ENCODE measurements at regions not wholly inside any gene's neighbourhood (a gene's known extent, or its start where the extent isn't known, plus 50 kb on each side); places are given as distances from the start of the nearest gene placed in this dataset.

DNA sequence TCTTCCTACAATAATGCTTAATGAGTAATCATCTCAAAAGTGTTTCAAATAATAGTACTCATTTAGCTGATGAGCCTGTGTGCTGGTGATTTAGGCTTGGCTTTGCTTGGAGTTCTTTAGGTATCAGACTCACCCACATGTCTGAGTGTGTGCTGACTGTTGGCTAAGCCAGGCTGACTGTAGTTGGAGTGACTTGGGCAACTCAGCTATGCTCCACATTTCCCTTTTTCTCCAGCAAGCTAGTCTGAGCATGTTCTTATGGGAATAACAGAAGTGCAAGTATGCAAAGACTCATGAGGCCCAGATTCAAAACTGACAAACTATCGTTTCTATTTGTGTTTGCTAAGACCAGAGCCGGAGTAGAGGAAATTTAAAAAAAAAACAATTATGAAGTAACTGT lies 99.0 kb upstream of the ADGRL4 start:
- Histone ChIP-seq H3K4me3 (no peak overlapping the region), H3K27me3 (no peaks in the 10 kb centered on the region), H3K4me1 (no peaks in the 10 kb centered on the region), H3K36me3 (no peaks in the 10 kb centered on the region), H3K27ac (no peak overlapping the region), H3K9me3 (no peaks in the 10 kb centered on the region)
- intact Hi-C loops (cut with DNase I), result no loop called here
- no peak for DNase-seq
- 81 to 84% methylated on average over 2 of the region's 2 CpGs for WGBS, 2 donors
- TF ChIP-seq POLR2AphosphoS5 (IDR thresholded peaks at IDR 0.05) (no peak), POLR2A (IDR thresholded peaks at IDR 0.05) (no peak), EP300 (IDR thresholded peaks at IDR 0.05) (no peak)

DNA sequence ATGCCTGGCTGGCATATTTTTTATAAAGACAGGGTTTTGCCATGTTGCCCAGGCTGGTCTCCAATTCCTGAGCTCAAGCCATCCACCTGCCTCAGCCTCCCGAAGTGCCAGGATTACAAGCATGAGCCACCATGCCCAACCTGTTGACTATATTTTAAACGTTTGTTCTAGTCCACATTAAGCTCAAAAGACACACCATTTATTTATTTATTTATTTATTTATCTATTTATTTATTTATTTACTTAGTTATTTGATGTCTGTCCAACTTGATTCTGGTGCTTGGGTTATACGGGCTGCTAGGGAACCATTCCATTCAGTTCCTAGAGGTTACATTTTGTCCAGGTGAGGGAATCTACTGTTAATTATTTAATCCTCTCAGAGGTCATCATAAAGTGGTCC lies 98.1 kb upstream of the ADGRL4 start:
- TF ChIP-seq POLR2A (IDR thresholded peaks at IDR 0.05) (no peak), EP300 (IDR thresholded peaks at IDR 0.05) (no peak), POLR2AphosphoS5 (IDR thresholded peaks at IDR 0.05) (no peak)
- TF ChIP-seq, protein P1, sequence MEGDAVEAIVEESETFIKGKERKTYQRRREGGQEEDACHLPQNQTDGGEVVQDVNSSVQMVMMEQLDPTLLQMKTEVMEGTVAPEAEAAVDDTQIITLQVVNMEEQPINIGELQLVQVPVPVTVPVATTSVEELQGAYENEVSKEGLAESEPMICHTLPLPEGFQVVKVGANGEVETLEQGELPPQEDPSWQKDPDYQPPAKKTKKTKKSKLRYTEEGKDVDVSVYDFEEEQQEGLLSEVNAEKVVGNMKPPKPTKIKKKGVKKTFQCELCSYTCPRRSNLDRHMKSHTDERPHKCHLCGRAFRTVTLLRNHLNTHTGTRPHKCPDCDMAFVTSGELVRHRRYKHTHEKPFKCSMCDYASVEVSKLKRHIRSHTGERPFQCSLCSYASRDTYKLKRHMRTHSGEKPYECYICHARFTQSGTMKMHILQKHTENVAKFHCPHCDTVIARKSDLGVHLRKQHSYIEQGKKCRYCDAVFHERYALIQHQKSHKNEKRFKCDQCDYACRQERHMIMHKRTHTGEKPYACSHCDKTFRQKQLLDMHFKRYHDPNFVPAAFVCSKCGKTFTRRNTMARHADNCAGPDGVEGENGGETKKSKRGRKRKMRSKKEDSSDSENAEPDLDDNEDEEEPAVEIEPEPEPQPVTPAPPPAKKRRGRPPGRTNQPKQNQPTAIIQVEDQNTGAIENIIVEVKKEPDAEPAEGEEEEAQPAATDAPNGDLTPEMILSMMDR (IDR thresholded peaks at IDR 0.05), result no peak
- no peaks in the 10 kb centered on the region for H3K9me3 ChIP-seq
- H3K4me3 ChIP-seq, result no peak overlapping the region
- no peaks in the 10 kb centered on the region for H3K27me3 ChIP-seq
- no peak for DNase-seq
- WGBS, 2 donors, result 86 to 92% methylated on average over 3 of the region's 3 CpGs
- H3K27ac ChIP-seq, result no peak overlapping the region
- no peaks in the 10 kb centered on the region for H3K36me3 ChIP-seq
- H3K4me1 ChIP-seq, result no peaks in the 10 kb centered on the region
- intact Hi-C loops (cut with DNase I), result no loop called here

DNA sequence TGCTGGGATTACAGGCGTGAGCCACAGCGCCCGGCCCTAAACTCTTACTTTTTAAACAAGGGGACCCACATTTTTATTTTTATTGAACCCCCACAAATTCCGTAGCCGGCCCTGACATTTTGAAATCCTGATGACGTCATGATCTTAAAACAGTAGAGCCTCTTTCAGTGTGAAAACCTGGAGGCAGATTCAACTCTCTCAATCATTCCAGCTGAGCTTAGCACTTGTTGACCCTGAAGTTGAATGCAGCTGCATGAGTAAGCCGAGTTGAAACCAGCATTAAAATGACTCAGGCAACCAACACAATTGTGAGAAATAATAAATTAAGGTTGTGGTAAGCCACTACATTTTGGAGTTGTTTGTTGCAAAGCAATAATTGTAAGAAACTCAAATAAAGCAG lies 93.9 kb upstream of the ADGRL4 start:
- Histone ChIP-seq H3K36me3 (no peaks in the 10 kb centered on the region), H3K4me1 (no peaks in the 10 kb centered on the region), H3K4me3 (no peak overlapping the region), H3K27ac (no peak overlapping the region), H3K27me3 (no peaks in the 10 kb centered on the region), H3K9me3 (no peaks in the 10 kb centered on the region)
- no peak for DNase-seq
- WGBS, 2 donors, result 80 to 85% methylated on average over 7 of the region's 7 CpGs
- intact Hi-C loops (cut with DNase I), result no loop called here
- TF ChIP-seq, protein P1 (IDR thresholded peaks at IDR 0.05), result no peak
- TF ChIP-seq POLR2A (IDR thresholded peaks at IDR 0.05) (no peak), EP300 (IDR thresholded peaks at IDR 0.05) (no peak), POLR2AphosphoS5 (IDR thresholded peaks at IDR 0.05) (no peak)

DNA sequence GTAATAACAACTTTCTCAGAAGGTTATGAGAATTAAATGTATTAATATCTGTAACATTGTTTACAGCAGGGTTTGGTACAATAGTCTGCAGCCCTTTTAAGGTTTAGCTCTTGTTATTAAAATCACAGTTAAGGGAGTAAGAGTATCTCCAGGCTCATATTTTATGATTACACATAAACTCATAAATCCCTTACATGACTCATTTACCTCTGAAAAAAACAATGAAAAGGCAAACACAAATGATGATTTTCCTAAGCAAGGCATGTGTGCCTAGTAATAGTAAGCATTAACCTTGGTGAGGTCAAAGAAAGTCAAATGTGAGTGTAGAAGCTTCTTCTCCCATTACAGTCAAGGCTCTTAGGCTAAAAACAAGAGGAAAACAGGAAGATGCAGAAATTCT lies 84.5 kb upstream of the ADGRL4 start:
- Histone ChIP-seq H3K9me3 (no peaks in the 10 kb centered on the region), H3K4me1 (no peaks in the 10 kb centered on the region), H3K4me3 (no peak overlapping the region), H3K27me3 (no peaks in the 10 kb centered on the region), H3K27ac (no peak overlapping the region), H3K36me3 (no peaks in the 10 kb centered on the region)
- intact Hi-C loops (cut with DNase I), result no loop called here
- TF ChIP-seq, protein P1 (IDR thresholded peaks at IDR 0.05), result no peak
- TF ChIP-seq EP300 (IDR thresholded peaks at IDR 0.05) (no peak), POLR2A (IDR thresholded peaks at IDR 0.05) (no peak), POLR2AphosphoS5 (IDR thresholded peaks at IDR 0.05) (no peak)
- no peak for DNase-seq

DNA sequence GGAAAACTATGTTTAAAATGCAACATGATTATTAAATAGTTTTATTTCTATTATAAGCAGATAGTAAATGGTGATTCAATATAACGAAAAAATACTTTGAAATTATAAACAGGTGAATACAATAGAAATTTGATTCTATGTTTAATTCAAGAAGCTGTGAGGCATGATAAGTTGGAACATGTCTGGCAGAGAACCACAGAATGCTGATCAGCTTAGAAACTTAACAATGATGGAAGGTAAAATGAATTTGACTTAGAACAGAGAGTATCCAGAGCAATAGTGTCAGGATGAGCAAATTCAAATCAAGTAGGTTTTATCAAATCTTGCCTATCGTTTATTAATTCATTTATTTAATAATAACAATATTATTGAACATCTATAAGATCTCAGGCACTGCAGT lies 83.4 kb upstream of the ADGRL4 start:
- H3K36me3 ChIP-seq, result no peaks in the 10 kb centered on the region
- H3K4me3 ChIP-seq, result no peak overlapping the region
- no peaks in the 10 kb centered on the region for H3K9me3 ChIP-seq
- H3K27ac ChIP-seq, result no peak overlapping the region
- H3K4me1 ChIP-seq, result no peaks in the 10 kb centered on the region
- TF ChIP-seq, protein P1 (IDR thresholded peaks at IDR 0.05), result no peak
- TF ChIP-seq EP300 (IDR thresholded peaks at IDR 0.05) (no peak), POLR2AphosphoS5 (IDR thresholded peaks at IDR 0.05) (no peak), POLR2A (IDR thresholded peaks at IDR 0.05) (no peak)
- no peaks in the 10 kb centered on the region for H3K27me3 ChIP-seq
- intact Hi-C loops (cut with DNase I), result no loop called here
- 55 to 76% methylated on average over 2 of the region's 2 CpGs for WGBS, 2 donors
- no peak for DNase-seq

Measured in sigmoid colon (tissue), 6 donors.